HUES64 (cell line): ENCODE measurements at regions not wholly inside any gene's neighbourhood (a gene's known extent, or its start where the extent isn't known, plus 50 kb on each side); places are given as distances from the start of the nearest gene placed in this dataset.
A peak's percentile ranks its signal among the peaks of the same experiment; 100 is the strongest.
"Not testable (repeated sequence)": the region's sequence is repeated elsewhere in the genome, so short reads cannot be mapped to it uniquely, and the experiment has no call there.

Source experiments
- H3K27ac ChIP-seq: 2 replicates; pipeline ENCODE4 v1.7.0; 2013; ENCODE audit warnings: low read depth, low read length, inconsistent platforms
- H3K27me3 ChIP-seq: 2 replicates; pipeline ENCODE4 v1.6.1; 2013; ENCODE audit warnings: mild to moderate bottlenecking, low read length; ENCODE audit not compliant: insufficient read depth
- H3K36me3 ChIP-seq: 2 replicates; pipeline ENCODE4 v1.6.1; 2013; ENCODE audit warnings: mild to moderate bottlenecking, low read length; ENCODE audit not compliant: insufficient read depth
- H3K4me1 ChIP-seq: 2 replicates; pipeline ENCODE4 v1.6.1; 2013; ENCODE audit warnings: mild to moderate bottlenecking, low read length, moderate library complexity; ENCODE audit not compliant: insufficient read depth
- H3K4me3 ChIP-seq: 2 replicates; pipeline ENCODE4 v1.5.1; 2013; ENCODE audit warnings: mild to moderate bottlenecking, low read length, moderate library complexity
- H3K9ac ChIP-seq: 2 replicates; pipeline ENCODE4 v1.6.1; 2013; ENCODE audit warnings: mild to moderate bottlenecking, low read depth, low read length
- H3K9me3 ChIP-seq: 2 replicates; pipeline ENCODE4 v1.6.1; 2013; ENCODE audit warnings: low read depth, low read length; ENCODE audit not compliant: insufficient read depth
- whole genome bisulfite sequencing: fragments of 150-250, 120-280 bp; methylation state at CpG from one replicate; pipeline ENCODE4 v1.1.7; 2013; ENCODE audit warnings: missing lambda C conversion rate; 5-methylcytosine and 5-hydroxymethylcytosine counted together

- Histone ChIP-seq H3K9ac (no peak overlapping the region), H3K27ac (no peak overlapping the region), H3K9me3 (no peaks in the 10 kb centered on the region), H3K4me3 (no peak overlapping the region), H3K27me3 (no peaks in the 10 kb centered on the region), H3K36me3 (no peaks in the 10 kb centered on the region), H3K4me1 (peaks cover 19% of the 10 kb centered on the region)
- WGBS = 83% methylated on average over 3 of the region's 3 CpGs
These were observed 621.7 kb downstream of the TMEM182 start for GRCh38 chr2:103383541-103383940.

GRCh38 chr2:103386872-103387271 is 625.0 kb downstream of the TMEM182 start:
- WGBS = 90% methylated on average over 2 of the region's 3 CpGs
- Histone ChIP-seq H3K27ac (no peak overlapping the region), H3K4me3 (no peak overlapping the region), H3K4me1 (peaks cover 16% of the 10 kb centered on the region), H3K36me3 (no peaks in the 10 kb centered on the region), H3K27me3 (no peaks in the 10 kb centered on the region), H3K9me3 (no peaks in the 10 kb centered on the region), H3K9ac (no peak overlapping the region)

- Histone ChIP-seq H3K9ac (no peak overlapping the region), H3K4me3 (no peak overlapping the region), H3K27me3 (no peaks in the 10 kb centered on the region), H3K4me1 (peaks cover 12% of the 10 kb centered on the region), H3K27ac (no peak overlapping the region), H3K36me3 (no peaks in the 10 kb centered on the region), H3K9me3 (no peaks in the 10 kb centered on the region)
- 96% methylated on average over 5 of the region's 5 CpGs for WGBS
These were observed 626.1 kb downstream of the TMEM182 start for GRCh38 chr2:103387888-103388287.

- Histone ChIP-seq H3K4me3 (no peak overlapping the region), H3K9ac (no peak overlapping the region), H3K9me3 (no peaks in the 10 kb centered on the region), H3K36me3 (no peaks in the 10 kb centered on the region), H3K27ac (peak overlapping the region; percentile 12; the same call in 1 of the 2 replicates), H3K27me3 (no peaks in the 10 kb centered on the region), H3K4me1 (peaks cover 19% of the 10 kb centered on the region)
- WGBS = 5% methylated on average over 1 of the region's 1 CpG
These were observed 634.3 kb downstream of the TMEM182 start for GRCh38 chr2:103396152-103396551.

GRCh38 chr2:103401621-103402020 is 639.8 kb downstream of the TMEM182 start:
- WGBS = 13% methylated on average over 4 of the region's 4 CpGs
- peaks cover 35% of the 10 kb centered on the region for H3K4me1 ChIP-seq
- H3K27ac ChIP-seq = peak overlapping the region; percentile 75
- no peak overlapping the region for H3K4me3 ChIP-seq
- no peaks in the 10 kb centered on the region for H3K36me3 ChIP-seq
- no peaks in the 10 kb centered on the region for H3K9me3 ChIP-seq
- no peaks in the 10 kb centered on the region for H3K27me3 ChIP-seq
- H3K9ac ChIP-seq = peak overlapping the region; percentile 28

- Histone ChIP-seq H3K27ac (peak overlapping the region; percentile 75), H3K4me3 (no peak overlapping the region), H3K9me3 (no peaks in the 10 kb centered on the region), H3K36me3 (no peaks in the 10 kb centered on the region), H3K9ac (peak overlapping the region; percentile 34; the same call in 1 of the 2 replicates), H3K27me3 (no peaks in the 10 kb centered on the region), H3K4me1 (peaks cover 34% of the 10 kb centered on the region)
- WGBS = 87% methylated on average over 3 of the region's 3 CpGs
These were observed 640.5 kb downstream of the TMEM182 start for GRCh38 chr2:103402336-103402735.

GRCh38 chr2:103402944-103403343 is 641.1 kb downstream of the TMEM182 start:
- Histone ChIP-seq H3K27me3 (no peaks in the 10 kb centered on the region), H3K4me1 (peaks cover 34% of the 10 kb centered on the region), H3K27ac (peak overlapping the region; percentile 75), H3K9me3 (no peaks in the 10 kb centered on the region), H3K9ac (peak overlapping the region; percentile 34), H3K36me3 (no peaks in the 10 kb centered on the region), H3K4me3 (no peak overlapping the region)
- WGBS = 76% methylated on average over 5 of the region's 5 CpGs

- 86% methylated on average over 5 of the region's 5 CpGs for WGBS
- not testable (repeated sequence) for H3K36me3 ChIP-seq, H3K27me3 ChIP-seq, H3K9ac ChIP-seq, H3K4me3 ChIP-seq, H3K9me3 ChIP-seq
- Histone ChIP-seq H3K4me1 (peaks cover 34% of the 10 kb centered on the region), H3K27ac (peak overlapping the region; percentile 75)
These were observed 641.6 kb downstream of the TMEM182 start for GRCh38 chr2:103403388-103403787.

GRCh38 chr2:103410221-103410620 is 648.4 kb downstream of the TMEM182 start:
- Histone ChIP-seq H3K36me3 (no peaks in the 10 kb centered on the region), H3K4me1 (no peaks in the 10 kb centered on the region), H3K27ac (no peak overlapping the region), H3K9me3 (no peaks in the 10 kb centered on the region), H3K4me3 (no peak overlapping the region), H3K27me3 (no peaks in the 10 kb centered on the region), H3K9ac (no peak overlapping the region)
- WGBS = 94% methylated on average over 4 of the region's 4 CpGs

- Histone ChIP-seq H3K9ac (no peak overlapping the region), H3K4me3 (no peak overlapping the region), H3K4me1 (0 out of 2 replicates have a peak, but pooled peaks cover 4% of the 10 kb centered on the region), H3K9me3 (no peaks in the 10 kb centered on the region), H3K27ac (no peak overlapping the region), H3K27me3 (no peaks in the 10 kb centered on the region), H3K36me3 (no peaks in the 10 kb centered on the region)
- WGBS = 89% methylated on average over 2 of the region's 2 CpGs
These were observed 657.7 kb downstream of the TMEM182 start for GRCh38 chr2:103419506-103419905.

- 95% methylated on average over 2 of the region's 2 CpGs for WGBS
- no peak overlapping the region for H3K4me3 ChIP-seq
- no peaks in the 10 kb centered on the region for H3K9me3 ChIP-seq
- H3K27me3 ChIP-seq = no peaks in the 10 kb centered on the region
- peak overlapping the region; percentile 13; the same call in 1 of the 2 replicates for H3K27ac ChIP-seq
- no peaks in the 10 kb centered on the region for H3K36me3 ChIP-seq
- H3K9ac ChIP-seq = no peak overlapping the region
- 0 out of 2 replicates have a peak, but pooled peaks cover 4% of the 10 kb centered on the region for H3K4me1 ChIP-seq
These were observed 661.3 kb downstream of the TMEM182 start for GRCh38 chr2:103423100-103423499.

- Histone ChIP-seq H3K9me3 (no peaks in the 10 kb centered on the region), H3K4me3 (no peak overlapping the region), H3K4me1 (0 out of 2 replicates have a peak, but pooled peaks cover 4% of the 10 kb centered on the region), H3K9ac (no peak overlapping the region), H3K27me3 (no peaks in the 10 kb centered on the region), H3K27ac (no peak overlapping the region), H3K36me3 (no peaks in the 10 kb centered on the region)
- WGBS = 100% methylated on average over 2 of the region's 3 CpGs
These were observed 665.7 kb downstream of the TMEM182 start for GRCh38 chr2:103427567-103427966.
